Muscle layer of duodenum (tissue), 2 donors: ENCODE measurements at regions not wholly inside any gene's neighbourhood (a gene's known extent, or its start where the extent isn't known, plus 50 kb on each side); places are given as distances from the start of the nearest gene placed in this dataset.

Source experiments
- H3K27ac ChIP-seq: one replicate; pipeline ENCODE4 v1.7.0; 2013; ENCODE audit warnings: mild to moderate bottlenecking, low read length
- H3K27me3 ChIP-seq: one replicate; pipeline ENCODE4 v1.7.0; 2013; ENCODE audit warnings: low read depth, mild to moderate bottlenecking, control low read depth, low read length
- H3K36me3 ChIP-seq, 2 donors: one replicate each; pipeline ENCODE4 v1.7.0; 2013; ENCODE audit warnings: low read length in 2 of 2, control low read depth in 1 of 2, mild to moderate bottlenecking in 1 of 2; ENCODE audit not compliant: insufficient read depth in 2 of 2, control insufficient read depth in 1 of 2
- H3K4me1 ChIP-seq, 2 donors: one replicate each; pipeline ENCODE4 v1.7.0; 2013; ENCODE audit warnings: low read length in 2 of 2, mild to moderate bottlenecking in 2 of 2, control low read depth in 1 of 2, moderate library complexity in 1 of 2; ENCODE audit not compliant: insufficient read depth in 2 of 2, control insufficient read depth in 1 of 2
- H3K4me3 ChIP-seq, 2 donors: one replicate each; pipeline ENCODE4 v1.7.0; 2013; ENCODE audit warnings: low read length in 2 of 2, low read depth in 1 of 2, mild to moderate bottlenecking in 1 of 2
- H3K9me3 ChIP-seq, 2 donors: one replicate each; pipeline ENCODE4 v1.7.0; 2013; ENCODE audit warnings: low read length in 2 of 2, control low read depth in 1 of 2, mild to moderate bottlenecking in 1 of 2; ENCODE audit not compliant: control insufficient read depth in 1 of 2
- donor health status: healthy.

GRCh38 chr2:198753101-198753500 lies 704.6 kb downstream of the SATB2 start:
- H3K27ac ChIP-seq = no peak overlapping the region
- H3K4me1 ChIP-seq = no peaks in the 10 kb centered on the region
- H3K9me3 ChIP-seq = no peaks in the 10 kb centered on the region

GRCh38 chr2:198749364-198749763 lies 708.4 kb downstream of the SATB2 start:
- Histone ChIP-seq H3K27me3 (no peaks in the 10 kb centered on the region), H3K9me3 (no peaks in the 10 kb centered on the region), H3K4me1 (no peaks in the 10 kb centered on the region), H3K27ac (no peak overlapping the region), H3K4me3 (no peak overlapping the region), H3K36me3 (no peaks in the 10 kb centered on the region)

More at GRCh38 chr2:198753101-198753500, 704.6 kb downstream of the SATB2 start:
- Histone ChIP-seq H3K27me3 (no peaks in the 10 kb centered on the region), H3K4me3 (no peak overlapping the region), H3K36me3 (no peaks in the 10 kb centered on the region)

- H3K4me1 ChIP-seq = no peaks in the 10 kb centered on the region
- H3K4me3 ChIP-seq = no peak overlapping the region
- H3K36me3 ChIP-seq = no peaks in the 10 kb centered on the region
- no peaks in the 10 kb centered on the region for H3K27me3 ChIP-seq
- no peaks in the 10 kb centered on the region for H3K9me3 ChIP-seq
- H3K27ac ChIP-seq = no peak overlapping the region
These were observed 725.8 kb downstream of the SATB2 start for GRCh38 chr2:198731842-198732399.

GRCh38 chr2:198720266-198720665 lies 737.5 kb downstream of the SATB2 start:
- H3K4me3 ChIP-seq = no peak overlapping the region
- no peaks in the 10 kb centered on the region for H3K36me3 ChIP-seq
- H3K4me1 ChIP-seq = no peaks in the 10 kb centered on the region
- no peak overlapping the region for H3K27ac ChIP-seq
- H3K27me3 ChIP-seq = no peaks in the 10 kb centered on the region
- H3K9me3 ChIP-seq = no peaks in the 10 kb centered on the region

GRCh38 chr2:198717451-198717850 lies 740.3 kb downstream of the SATB2 start:
- H3K27ac ChIP-seq = no peak overlapping the region
- no peaks in the 10 kb centered on the region for H3K4me1 ChIP-seq
- no peaks in the 10 kb centered on the region for H3K27me3 ChIP-seq

GRCh38 chr2:198715302-198715835 lies 742.4 kb downstream of the SATB2 start:
- no peaks in the 10 kb centered on the region for H3K4me1 ChIP-seq
- no peak overlapping the region for H3K4me3 ChIP-seq
- H3K27me3 ChIP-seq = no peaks in the 10 kb centered on the region
- no peak overlapping the region for H3K27ac ChIP-seq
- no peaks in the 10 kb centered on the region for H3K9me3 ChIP-seq
- no peaks in the 10 kb centered on the region for H3K36me3 ChIP-seq

More at GRCh38 chr2:198717451-198717850, 740.3 kb downstream of the SATB2 start:
- Histone ChIP-seq H3K9me3 (no peaks in the 10 kb centered on the region), H3K4me3 (no peak overlapping the region), H3K36me3 (no peaks in the 10 kb centered on the region)

- H3K36me3 ChIP-seq = no peaks in the 10 kb centered on the region
- H3K27me3 ChIP-seq = no peaks in the 10 kb centered on the region
- no peak overlapping the region for H3K27ac ChIP-seq
- H3K4me1 ChIP-seq = no peaks in the 10 kb centered on the region
- no peak overlapping the region for H3K4me3 ChIP-seq
- H3K9me3 ChIP-seq = no peaks in the 10 kb centered on the region
These were observed 745.3 kb downstream of the SATB2 start for GRCh38 chr2:198712485-198712884.

GRCh38 chr2:198711484-198711883 lies 746.3 kb downstream of the SATB2 start:
- Histone ChIP-seq H3K4me1 (no peaks in the 10 kb centered on the region), H3K27me3 (no peaks in the 10 kb centered on the region), H3K9me3 (no peaks in the 10 kb centered on the region), H3K4me3 (no peak overlapping the region), H3K27ac (no peak overlapping the region), H3K36me3 (no peaks in the 10 kb centered on the region)

- no peaks in the 10 kb centered on the region for H3K36me3 ChIP-seq
- no peaks in the 10 kb centered on the region for H3K4me1 ChIP-seq
- H3K4me3 ChIP-seq = no peak overlapping the region
- no peaks in the 10 kb centered on the region for H3K27me3 ChIP-seq
- H3K27ac ChIP-seq = no peak overlapping the region
- H3K9me3 ChIP-seq = no peaks in the 10 kb centered on the region
These were observed 747.2 kb downstream of the SATB2 start for GRCh38 chr2:198710562-198710961.

- Histone ChIP-seq H3K27me3 (no peaks in the 10 kb centered on the region), H3K9me3 (no peaks in the 10 kb centered on the region), H3K27ac (no peak overlapping the region), H3K36me3 (no peaks in the 10 kb centered on the region), H3K4me3 (no peak overlapping the region), H3K4me1 (no peaks in the 10 kb centered on the region)
These were observed 751.2 kb downstream of the SATB2 start for GRCh38 chr2:198706476-198707082.

GRCh38 chr2:198703281-198703680 lies 754.5 kb downstream of the SATB2 start:
- no peak overlapping the region for H3K27ac ChIP-seq
- no peak overlapping the region for H3K4me3 ChIP-seq
- no peaks in the 10 kb centered on the region for H3K9me3 ChIP-seq
- no peaks in the 10 kb centered on the region for H3K36me3 ChIP-seq
- H3K27me3 ChIP-seq = no peaks in the 10 kb centered on the region
- no peaks in the 10 kb centered on the region for H3K4me1 ChIP-seq

- H3K36me3 ChIP-seq = no peaks in the 10 kb centered on the region
These were observed 754.9 kb downstream of the SATB2 start for GRCh38 chr2:198702796-198703195.

More at GRCh38 chr2:198702796-198703195, 754.9 kb downstream of the SATB2 start:
- Histone ChIP-seq H3K27me3 (no peaks in the 10 kb centered on the region), H3K9me3 (no peaks in the 10 kb centered on the region), H3K4me3 (no peak overlapping the region), H3K4me1 (no peaks in the 10 kb centered on the region), H3K27ac (no peak overlapping the region)
